IMR-90 (cell line): ENCODE measurements at regions not wholly inside any gene's neighbourhood (a gene's known extent, or its start where the extent isn't known, plus 50 kb on each side); places are given as distances from the start of the nearest gene placed in this dataset.

Source experiments
- ATAC-seq: fragments of 200-7000 bp; cut with Tn5 transposase; 2 replicates; pipeline ENCODE4 v1.9.1; 2020; ENCODE audit warnings: low read depth, mild to moderate bottlenecking, moderate library complexity
- BruUV-seq: library from RNA; stranded (reverse); fragments of 400-500 nt; replicated peaks from 2 replicates; lab custom pipeline; 2021; lab: Mats Ljungman, UMichigan
- CTCF ChIA-PET: fragments of 300-600 bp; formaldehyde crosslinking; extraction: SDS; loops from one replicate; lab custom pipeline; 2021; ENCODE audit warnings: antibody characterized with exemption; lab: Yijun Ruan, JAX
- POLR2A ChIA-PET: fragments of 300-600 bp; sonication (Branson Sonifier 250); formaldehyde crosslinking; loops from one replicate; lab custom pipeline; 2022; ENCODE audit warnings: antibody characterized with exemption; ENCODE audit not compliant: unreplicated experiment; lab: Charles Lee
- DNase-seq: peaks from one replicate; pipeline ENCODE4 v3.0.0; 2013
- H2AFZ ChIP-seq: replicated peaks from 2 replicates; pipeline ENCODE3; 2013; ENCODE audit warnings: low read length, mild to moderate bottlenecking; ENCODE audit not compliant: poor library complexity
- H2AK5ac ChIP-seq: 2 replicates; pipeline ENCODE4 v1.6.1; 2013; ENCODE audit warnings: low read depth, low read length, inconsistent platforms
- H2AK9ac ChIP-seq: replicated peaks from 2 replicates; pipeline ENCODE3; 2013; ENCODE audit warnings: mild to moderate bottlenecking, low read depth, low read length, moderate library complexity; ENCODE audit not compliant: poor library complexity
- H2BK120ac ChIP-seq: 2 replicates; pipeline ENCODE4 v1.6.1; 2013; ENCODE audit warnings: low read depth, low read length, inconsistent platforms
- H2BK15ac ChIP-seq: 3 replicates; pipeline ENCODE4 v1.6.1; 2013; ENCODE audit warnings: low read depth, low read length, inconsistent platforms
- H2BK20ac ChIP-seq: 2 replicates; pipeline ENCODE4 v1.6.1; 2013; ENCODE audit warnings: low read depth, mild to moderate bottlenecking, inconsistent platforms, low read length, moderate library complexity
- H2BK5ac ChIP-seq: 2 replicates; pipeline ENCODE4 v1.6.1; 2013; ENCODE audit warnings: mild to moderate bottlenecking, low read depth, low read length, inconsistent platforms; ENCODE audit not compliant: poor library complexity, severe bottlenecking
- H3K14ac ChIP-seq: replicated peaks from 2 replicates; pipeline ENCODE4 v1.6.1; 2013; ENCODE audit warnings: low read depth, low read length, inconsistent platforms
- H3K18ac ChIP-seq: 2 replicates; pipeline ENCODE4 v1.6.1; 2013; ENCODE audit warnings: low read depth, low read length, control low read depth
- H3K23ac ChIP-seq: 2 replicates; pipeline ENCODE4 v1.6.1; 2013; ENCODE audit warnings: low read depth, low read length, inconsistent platforms
- H3K27ac ChIP-seq: 2 replicates; pipeline ENCODE4 v1.5.1; 2013; ENCODE audit warnings: mild to moderate bottlenecking, control low read depth, low read length; ENCODE audit not compliant: insufficient read depth
- H3K27me3 ChIP-seq: 2 replicates; pipeline ENCODE4 v1.6.1; 2013; ENCODE audit warnings: low read length; ENCODE audit not compliant: control insufficient read depth, insufficient read depth
- H3K36me3 ChIP-seq: 2 replicates; pipeline ENCODE4 v1.6.1; 2013; ENCODE audit warnings: low read length, mixed read lengths; ENCODE audit not compliant: control insufficient read depth, insufficient read depth
- H3K4ac ChIP-seq: 2 replicates; pipeline ENCODE4 v1.6.1; 2013; ENCODE audit warnings: low read depth, low read length, inconsistent platforms
- H3K4me1 ChIP-seq: 2 replicates; pipeline ENCODE4 v1.6.1; 2013; ENCODE audit warnings: low read length, mixed read lengths; ENCODE audit not compliant: control insufficient read depth, insufficient read depth
- H3K4me2 ChIP-seq: 2 replicates; pipeline ENCODE4 v1.6.1; 2013; ENCODE audit warnings: low read depth, mild to moderate bottlenecking, control low read depth, low read length, moderate library complexity
- H3K4me3 ChIP-seq: 2 replicates; pipeline ENCODE4 v1.5.1; 2013; ENCODE audit warnings: low read depth, mild to moderate bottlenecking, control low read depth, low read length, moderate library complexity; ENCODE audit not compliant: insufficient read depth
- H3K56ac ChIP-seq: 2 replicates; pipeline ENCODE4 v1.6.1; 2013; ENCODE audit warnings: low read length, inconsistent platforms; ENCODE audit not compliant: insufficient read depth; ENCODE audit errors: extremely low read depth
- H3K79me1 ChIP-seq, 2 experiments: 2 replicates each; pipeline ENCODE4 v1.6.1; 2013; ENCODE audit warnings: low read length in 2 of 2, inconsistent platforms in 1 of 2, low read depth in 1 of 2
- H3K9ac ChIP-seq: 2 replicates; pipeline ENCODE4 v1.6.1; 2013; ENCODE audit warnings: low read depth, low read length, control low read depth
- H3K9me1 ChIP-seq: 2 replicates; pipeline ENCODE4 v1.6.1; 2013; ENCODE audit warnings: low read length, inconsistent platforms; ENCODE audit not compliant: insufficient read depth
- H3K9me3 ChIP-seq: 2 replicates; pipeline ENCODE4 v1.6.1; 2013; ENCODE audit warnings: low read length; ENCODE audit not compliant: control insufficient read depth, insufficient read depth
- H4K20me1 ChIP-seq: 2 replicates; pipeline ENCODE4 v1.6.1; 2013; ENCODE audit warnings: low read length, inconsistent platforms; ENCODE audit not compliant: insufficient read depth
- H4K5ac ChIP-seq: 2 replicates; pipeline ENCODE4 v1.6.1; 2013; ENCODE audit warnings: mild to moderate bottlenecking, low read depth, low read length, control low read depth
- H4K8ac ChIP-seq, 2 experiments: 2 replicates each; pipeline ENCODE4 v1.6.1; 2013; ENCODE audit warnings: low read depth in 2 of 2, low read length in 2 of 2, control low read depth in 1 of 2, inconsistent platforms in 1 of 2
- H4K91ac ChIP-seq: 2 replicates; pipeline ENCODE4 v1.6.1; 2013; ENCODE audit warnings: low read depth, low read length, inconsistent platforms; ENCODE audit not compliant: insufficient read depth
- BHLHE40 ChIP-seq: fragments of 150-350 bp; IDR thresholded peaks from 2 replicates; pipeline ENCODE4 v1.6.1; 2016; ENCODE audit warnings: mild to moderate bottlenecking, low read depth, low read length
- CEBPB ChIP-seq: IDR thresholded peaks from 2 replicates; pipeline ENCODE4 v1.6.1; 2012; ENCODE audit warnings: low read depth, low read length, improper control_type of control experiment
- CHD1 ChIP-seq: IDR thresholded peaks from 2 replicates; pipeline ENCODE4 v1.6.1; 2012; ENCODE audit warnings: low read depth, low read length, improper control_type of control experiment
- CTCF ChIP-seq: conservative IDR thresholded peaks from 2 replicates; pipeline ENCODE4 v1.5.1; 2012; ENCODE audit warnings: mild to moderate bottlenecking, low read depth, low read length, improper control_type of control experiment
- ELK1 ChIP-seq: fragments of 150-350 bp; IDR thresholded peaks from 2 replicates; pipeline ENCODE4 v1.6.1; 2016; ENCODE audit warnings: low read depth, mild to moderate bottlenecking, low read length, moderate library complexity, borderline replicate concordance
- FOS ChIP-seq: fragments of 150-350 bp; IDR thresholded peaks from 2 replicates; pipeline ENCODE4 v1.6.1; 2016; ENCODE audit warnings: low read depth, low read length
- MAFK ChIP-seq: IDR thresholded peaks from 2 replicates; pipeline ENCODE4 v1.6.1; 2012; ENCODE audit warnings: low read depth, low read length, improper control_type of control experiment
- MAZ ChIP-seq: IDR thresholded peaks from 2 replicates; pipeline ENCODE4 v1.6.1; 2012; ENCODE audit warnings: low read depth, mild to moderate bottlenecking, low read length, improper control_type of control experiment, moderate library complexity, borderline replicate concordance
- MXI1 ChIP-seq: IDR thresholded peaks from 2 replicates; pipeline ENCODE4 v1.6.1; 2012; ENCODE audit warnings: low read depth, mild to moderate bottlenecking, low read length, moderate library complexity, borderline replicate concordance
- NFE2L2 ChIP-seq: fragments of 150-350 bp; IDR thresholded peaks from 2 replicates; pipeline ENCODE4 v1.6.1; 2016; ENCODE audit warnings: low read depth, mild to moderate bottlenecking, low read length
- POLR2A ChIP-seq: IDR thresholded peaks from 2 replicates; pipeline ENCODE4 v1.6.1; 2012; ENCODE audit warnings: mild to moderate bottlenecking, low read depth, low read length
- RAD21 ChIP-seq: IDR thresholded peaks from 2 replicates; pipeline ENCODE4 v1.6.1; 2012; ENCODE audit warnings: low read length, improper control_type of control experiment
- RCOR1 ChIP-seq: IDR thresholded peaks from 2 replicates; pipeline ENCODE4 v1.6.1; 2012; ENCODE audit warnings: mild to moderate bottlenecking, low read length, improper control_type of control experiment; ENCODE audit not compliant: insufficient replicate concordance
- RFX5 ChIP-seq: IDR thresholded peaks from 2 replicates; pipeline ENCODE4 v1.8.0; 2012; ENCODE audit warnings: low read depth, mild to moderate bottlenecking, low read length, moderate library complexity
- SMC3 ChIP-seq: fragments of 150-350 bp; IDR thresholded peaks from 2 replicates; pipeline ENCODE4 v1.6.1; 2016; ENCODE audit warnings: low read depth, mild to moderate bottlenecking, antibody characterized with exemption, low read length, moderate library complexity
- USF2 ChIP-seq: fragments of 150-350 bp; IDR thresholded peaks from 2 replicates; pipeline ENCODE4 v1.6.1; 2017; ENCODE audit warnings: mild to moderate bottlenecking, antibody characterized with exemption, low read length, low read depth
- WGBS, 2 experiments: methylation state at CpG; one replicate each; pipeline versions ENCODE4 v1.1.5 to v1.1.7; 2013; ENCODE audit warnings: missing lambda C conversion rate in 2 of 2; ENCODE audit not compliant: insufficient read length in 1 of 2; ENCODE audit errors: extremely low coverage in 2 of 2; 5-methylcytosine and 5-hydroxymethylcytosine counted together
- dilution Hi-C: fragments of 300-500 bp; cut with HindIII; formaldehyde crosslinking; loops from one replicate; pipeline ENCODE4 v1.14.3; 2018; ENCODE audit warnings: low sequenced_read_pairs; ENCODE audit not compliant: unreplicated experiment
- in situ Hi-C: fragments of 300-500 bp; cut with MboI; formaldehyde crosslinking; loops from 3 replicates; pipeline ENCODE4 v1.14.3; 2019; ENCODE audit warnings: low sequenced_read_pairs, inconsistent platforms, mixed read lengths
- intact Hi-C: fragments of 100-400 bp; cut with micrococcal nuclease; formaldehyde crosslinking; loops from 2 replicates; pipeline ENCODE4 v1.10.0; 2022

- Histone ChIP-seq H3K27me3 (peaks cover 2% of the 10 kb centered on the region; the same call in 1 of the 2 replicates), H3K23ac (no peak overlapping the region), H3K4me3 (no peak overlapping the region), H2AK5ac (no peak overlapping the region), H3K79me1 (no peaks in the 10 kb centered on the region), H3K9me3 (no peaks in the 10 kb centered on the region), H2AFZ (no peak overlapping the region), H3K9me1 (no peaks in the 10 kb centered on the region), H3K9ac (no peak overlapping the region), H4K20me1 (no peaks in the 10 kb centered on the region), H4K8ac (no peak overlapping the region), H4K5ac (no peak overlapping the region), H2BK20ac (no peak overlapping the region), H3K36me3 (no peaks in the 10 kb centered on the region), H4K91ac (no peak overlapping the region), H2BK15ac (no peak overlapping the region), H3K18ac (no peak overlapping the region), H3K4ac (no peak overlapping the region), H3K4me1 (no peaks in the 10 kb centered on the region), H2AK9ac (no peak overlapping the region), H3K27ac (no peak overlapping the region), H3K56ac (no peak overlapping the region), H3K14ac (no peak overlapping the region), H3K4me2 (no peak overlapping the region), H2BK120ac (no peak overlapping the region), H2BK5ac (no peak overlapping the region)
- TF ChIP-seq CTCF (no peak), RAD21 (no peak), USF2 (no peak), SMC3 (no peak), NFE2L2 (no peak), RCOR1 (no peak), BHLHE40 (no peak), MXI1 (no peak), MAZ (no peak), CEBPB (no peak), CHD1 (no peak), RFX5 (no peak), ELK1 (no peak), MAFK (no peak), FOS (no peak), POLR2A (no peak)
- no TSS peak for BruUV-seq
- in situ Hi-C loops (no loop called here), intact Hi-C loops (no loop called here), dilution Hi-C loops (no loop called here)
- no peak for DNase-seq
- WGBS, 2 experiments, result no CpG with 5 or more reads among the region's 3 CpGs
- ChIA-PET POLR2A (no interaction called here), CTCF (no interaction called here)
- no peak for ATAC-seq
Measured at GRCh38 chr3:153572165-153572564, 410.1 kb downstream of the RAP2B start.
